HUES64 (cell line): ENCODE measurements at regions not wholly inside any gene's neighbourhood (a gene's known extent, or its start where the extent isn't known, plus 50 kb on each side); places are given as distances from the start of the nearest gene placed in this dataset.

Experiments
- H3K27ac ChIP-seq: 2 replicates; pipeline ENCODE4 v1.7.0; 2013; ENCODE audit warnings: low read depth, low read length, inconsistent platforms
- H3K27me3 ChIP-seq: 2 replicates; pipeline ENCODE4 v1.6.1; 2013; ENCODE audit warnings: mild to moderate bottlenecking, low read length; ENCODE audit not compliant: insufficient read depth
- H3K36me3 ChIP-seq: 2 replicates; pipeline ENCODE4 v1.6.1; 2013; ENCODE audit warnings: mild to moderate bottlenecking, low read length; ENCODE audit not compliant: insufficient read depth
- H3K4me1 ChIP-seq: 2 replicates; pipeline ENCODE4 v1.6.1; 2013; ENCODE audit warnings: mild to moderate bottlenecking, low read length, moderate library complexity; ENCODE audit not compliant: insufficient read depth
- H3K4me3 ChIP-seq: 2 replicates; pipeline ENCODE4 v1.5.1; 2013; ENCODE audit warnings: mild to moderate bottlenecking, low read length, moderate library complexity
- H3K9ac ChIP-seq: 2 replicates; pipeline ENCODE4 v1.6.1; 2013; ENCODE audit warnings: mild to moderate bottlenecking, low read depth, low read length
- H3K9me3 ChIP-seq: 2 replicates; pipeline ENCODE4 v1.6.1; 2013; ENCODE audit warnings: low read depth, low read length; ENCODE audit not compliant: insufficient read depth
- WGBS: fragments of 150-250, 120-280 bp; methylation state at CpG from one replicate; pipeline ENCODE4 v1.1.7; 2013; ENCODE audit warnings: missing lambda C conversion rate; 5-methylcytosine and 5-hydroxymethylcytosine counted together

GRCh38 chr15:92831336-92831654, 68.8 kb upstream of the CHD2 start:
- Histone ChIP-seq H3K27me3 (no peaks in the 10 kb centered on the region), H3K27ac (peak overlapping the region; percentile 96), H3K9ac (peak overlapping the region; percentile 53; the same call in 1 of the 2 replicates), H3K9me3 (no peaks in the 10 kb centered on the region), H3K4me1 (peaks cover 33% of the 10 kb centered on the region), H3K36me3 (no peaks in the 10 kb centered on the region), H3K4me3 (peak overlapping the region; percentile 2; the same call in 1 of the 2 replicates)
- WGBS = 25% methylated on average over 2 of the region's 3 CpGs

DNA sequence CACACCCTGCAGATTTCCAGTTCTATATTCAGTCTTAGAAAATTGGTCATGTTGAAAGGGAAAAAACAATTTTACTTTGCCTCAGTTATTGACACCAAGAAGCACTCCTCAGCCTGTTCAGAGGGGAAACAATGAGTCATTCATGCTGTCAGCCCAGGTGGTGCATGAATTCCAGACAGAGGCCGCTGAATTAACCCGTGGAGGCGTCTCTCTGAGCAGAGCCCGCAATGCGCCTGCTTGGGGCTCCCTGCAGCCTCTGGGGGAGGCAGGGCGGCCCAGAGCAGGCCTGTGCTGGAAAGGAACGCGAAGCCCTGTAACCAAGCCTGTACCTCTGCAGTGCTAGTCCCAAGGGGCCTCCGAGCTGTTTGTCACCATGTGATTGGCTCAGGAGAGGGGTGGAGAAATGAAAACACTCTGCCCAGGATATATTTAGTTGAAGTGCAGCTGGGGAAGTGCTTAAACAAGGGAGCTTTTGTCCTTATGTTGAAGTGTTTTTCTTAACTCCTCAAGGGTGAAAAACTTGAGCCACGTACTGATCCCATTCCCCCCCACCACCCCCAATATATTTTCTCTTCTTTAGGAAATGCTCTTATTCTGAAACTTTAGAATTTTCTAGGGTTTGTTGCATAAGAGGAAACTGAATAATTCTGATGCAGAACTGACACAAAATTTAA, 68.3 kb upstream of the CHD2 start:
- Histone ChIP-seq H3K9ac (peak overlapping the region; percentile 53; the same call in 1 of the 2 replicates), H3K9me3 (no peaks in the 10 kb centered on the region), H3K4me3 (peak overlapping the region; percentile 12; the same call in 1 of the 2 replicates), H3K36me3 (no peaks in the 10 kb centered on the region), H3K27me3 (no peaks in the 10 kb centered on the region), H3K27ac (peak overlapping the region; percentile 96), H3K4me1 (peaks cover 33% of the 10 kb centered on the region)
- WGBS = under 1% methylated on average over 9 of the region's 10 CpGs

DNA sequence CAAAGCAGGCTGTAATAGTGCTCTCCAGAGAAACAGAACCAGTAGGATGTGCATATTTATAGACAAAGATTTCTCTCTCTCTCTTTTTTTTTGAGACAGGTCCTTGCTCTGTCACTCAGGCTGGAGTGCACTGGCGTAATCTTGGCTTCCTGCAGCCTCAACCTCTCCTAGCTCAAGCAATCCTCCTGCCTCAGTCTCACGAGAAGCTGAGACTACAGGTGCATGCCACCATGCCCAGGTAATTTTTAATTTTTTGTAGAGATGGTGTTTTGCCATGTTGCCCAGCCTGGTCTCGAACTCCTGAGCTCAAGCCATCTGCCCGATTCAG, 67.1 kb upstream of the CHD2 start:
- peak overlapping the region; percentile 96 for H3K27ac ChIP-seq
- H3K4me1 ChIP-seq = peaks cover 33% of the 10 kb centered on the region
- no peaks in the 10 kb centered on the region for H3K27me3 ChIP-seq
- H3K36me3 ChIP-seq = no peaks in the 10 kb centered on the region
- WGBS = 92% methylated on average over 4 of the region's 4 CpGs
- H3K9ac ChIP-seq = no peak overlapping the region
- H3K4me3 ChIP-seq = no peak overlapping the region
- no peaks in the 10 kb centered on the region for H3K9me3 ChIP-seq

GRCh38 chr15:92833493-92834271, 66.4 kb upstream of the CHD2 start:
- H3K9me3 ChIP-seq = no peaks in the 10 kb centered on the region
- 87% methylated on average over 5 of the region's 5 CpGs for WGBS
- no peak overlapping the region for H3K9ac ChIP-seq
- no peaks in the 10 kb centered on the region for H3K27me3 ChIP-seq
- no peaks in the 10 kb centered on the region for H3K36me3 ChIP-seq
- no peak overlapping the region for H3K27ac ChIP-seq
- H3K4me1 ChIP-seq = peaks cover 33% of the 10 kb centered on the region
- no peak overlapping the region for H3K4me3 ChIP-seq

GRCh38 chr15:92839696-92840095, 60.4 kb upstream of the CHD2 start:
- Histone ChIP-seq H3K36me3 (no peaks in the 10 kb centered on the region), H3K27me3 (no peaks in the 10 kb centered on the region), H3K9me3 (no peaks in the 10 kb centered on the region), H3K27ac (no peak overlapping the region), H3K4me3 (no peak overlapping the region), H3K9ac (no peak overlapping the region), H3K4me1 (no peaks in the 10 kb centered on the region)
- WGBS = 75% methylated on average over 5 of the region's 5 CpGs

GRCh38 chr15:92840149-92840548, 60.0 kb upstream of the CHD2 start:
- no peaks in the 10 kb centered on the region for H3K27me3 ChIP-seq
- 98% methylated on average over 3 of the region's 3 CpGs for WGBS
- no peak overlapping the region for H3K27ac ChIP-seq
- H3K9ac ChIP-seq = no peak overlapping the region
- H3K36me3 ChIP-seq = no peaks in the 10 kb centered on the region
- 0 out of 2 replicates have a peak, but pooled peaks cover 3% of the 10 kb centered on the region for H3K4me1 ChIP-seq
- no peak overlapping the region for H3K4me3 ChIP-seq
- H3K9me3 ChIP-seq = no peaks in the 10 kb centered on the region

DNA sequence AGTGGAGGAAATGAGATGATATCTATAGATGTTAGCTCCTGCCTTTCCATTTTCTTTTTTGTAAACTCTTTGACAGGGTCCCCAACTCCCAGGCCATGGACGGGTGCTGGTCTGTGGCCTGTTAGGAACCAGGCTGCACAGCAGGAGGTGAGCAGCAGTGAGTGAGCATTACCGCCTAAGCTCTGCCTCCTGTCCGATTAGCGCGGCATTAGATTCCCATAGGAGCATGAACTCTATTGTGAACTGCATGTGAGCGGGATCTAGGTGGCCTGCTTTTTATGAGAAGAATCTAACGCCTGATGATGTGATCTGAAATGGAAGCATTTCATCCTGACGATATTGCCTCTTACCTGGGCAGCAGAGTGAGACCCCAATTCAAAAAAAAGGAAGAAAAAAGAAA, 56.8 kb upstream of the CHD2 start:
- no peaks in the 10 kb centered on the region for H3K27me3 ChIP-seq
- H3K4me1 ChIP-seq = 0 out of 2 replicates have a peak, but pooled peaks cover 3% of the 10 kb centered on the region
- WGBS = 94% methylated on average over 8 of the region's 8 CpGs
- H3K4me3 ChIP-seq = no peak overlapping the region
- H3K27ac ChIP-seq = no peak overlapping the region
- H3K36me3 ChIP-seq = no peaks in the 10 kb centered on the region
- H3K9ac ChIP-seq = no peak overlapping the region
- H3K9me3 ChIP-seq = no peaks in the 10 kb centered on the region

DNA sequence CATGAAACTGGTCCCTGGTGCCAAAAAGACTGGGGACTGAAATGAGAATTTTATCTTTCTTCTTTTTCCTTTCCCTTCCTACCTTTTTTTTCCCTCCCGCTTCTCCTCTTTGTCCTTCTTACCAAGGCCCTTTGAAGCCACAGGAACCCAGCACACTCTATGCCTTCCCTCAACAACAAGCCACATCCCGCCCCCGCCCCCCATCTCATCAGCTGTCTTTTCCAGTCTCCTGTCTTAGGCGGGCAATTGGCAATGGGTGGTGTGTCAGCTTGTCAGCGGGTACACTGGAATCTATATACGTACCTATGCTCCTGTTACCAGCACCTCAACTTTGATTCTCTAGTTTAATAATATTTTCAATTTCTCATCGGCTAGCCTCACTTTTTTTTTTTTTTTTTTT, 56.3 kb upstream of the CHD2 start:
- Histone ChIP-seq H3K4me1 (0 out of 2 replicates have a peak, but pooled peaks cover 3% of the 10 kb centered on the region), H3K4me3 (no peak overlapping the region), H3K27me3 (no peaks in the 10 kb centered on the region), H3K9me3 (no peaks in the 10 kb centered on the region), H3K9ac (no peak overlapping the region), H3K27ac (no peak overlapping the region), H3K36me3 (no peaks in the 10 kb centered on the region)
- 81% methylated on average over 4 of the region's 7 CpGs for WGBS

DNA sequence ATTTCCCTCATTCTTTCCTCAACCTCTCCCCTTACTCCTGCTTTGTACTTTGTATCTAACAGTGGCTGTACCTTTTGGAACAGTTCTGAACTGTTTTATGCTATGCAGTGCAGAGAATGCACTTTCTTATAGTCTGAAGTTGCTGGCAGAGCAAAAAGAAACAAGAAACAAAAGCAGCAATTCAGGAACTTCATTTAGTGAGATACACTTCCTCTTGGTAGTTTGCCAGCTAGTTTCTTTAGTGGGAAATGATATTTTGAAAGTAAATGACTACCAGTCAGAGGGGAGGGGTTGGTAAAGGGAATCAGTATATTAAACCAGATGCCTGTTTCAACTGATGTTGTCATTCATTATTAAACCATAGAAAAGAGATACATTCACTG, 55.0 kb upstream of the CHD2 start:
- Histone ChIP-seq H3K9ac (no peak overlapping the region), H3K36me3 (no peaks in the 10 kb centered on the region), H3K4me3 (no peak overlapping the region), H3K9me3 (no peaks in the 10 kb centered on the region), H3K27me3 (no peaks in the 10 kb centered on the region), H3K27ac (no peak overlapping the region), H3K4me1 (0 out of 2 replicates have a peak, but pooled peaks cover 3% of the 10 kb centered on the region)

DNA sequence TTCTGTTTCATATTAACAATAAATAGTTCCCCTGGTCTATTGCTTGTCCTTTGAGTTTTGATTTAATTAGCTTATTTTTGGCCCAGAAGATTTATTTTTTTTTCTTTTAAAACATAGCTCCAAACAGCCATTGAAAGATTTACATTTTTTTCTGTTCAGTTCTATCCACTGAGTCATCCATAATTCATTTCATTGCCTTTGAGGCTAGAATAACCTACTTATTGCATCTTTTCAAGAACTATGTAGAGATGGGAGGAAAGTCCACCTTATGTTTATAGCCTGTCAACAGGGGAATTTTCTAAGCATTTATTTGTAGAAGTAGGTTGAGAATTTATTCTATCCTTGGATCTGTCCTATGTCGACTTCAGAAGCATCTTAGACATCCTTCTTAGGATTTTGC, 53.4 kb upstream of the CHD2 start:
- Histone ChIP-seq H3K4me3 (no peak overlapping the region), H3K4me1 (0 out of 2 replicates have a peak, but pooled peaks cover 3% of the 10 kb centered on the region), H3K27ac (no peak overlapping the region), H3K36me3 (no peaks in the 10 kb centered on the region), H3K9ac (no peak overlapping the region), H3K27me3 (no peaks in the 10 kb centered on the region), H3K9me3 (no peaks in the 10 kb centered on the region)
- WGBS = 100% methylated on average over 1 of the region's 1 CpG

GRCh38 chr15:92847841-92848240, 52.3 kb upstream of the CHD2 start:
- Histone ChIP-seq H3K4me3 (no peak overlapping the region), H3K4me1 (0 out of 2 replicates have a peak, but pooled peaks cover 3% of the 10 kb centered on the region), H3K27me3 (no peaks in the 10 kb centered on the region), H3K27ac (no peak overlapping the region), H3K9ac (no peak overlapping the region), H3K36me3 (no peaks in the 10 kb centered on the region), H3K9me3 (no peaks in the 10 kb centered on the region)
- WGBS = 95% methylated on average over 5 of the region's 5 CpGs
